ENCODE measurements at regions not wholly inside any gene's neighbourhood (a gene's known extent, or its start where the extent isn't known, plus 50 kb on each side); places are given as distances from the start of the nearest gene placed in this dataset.

GRCh38 chr11:26842478-26843282 is 120.8 kb upstream of the SLC5A12 start:
- Histone ChIP-seq H3K9ac (ENCODE audit: low read depth, low read length) (peak overlapping the region; percentile 72), H3K27me3 (ENCODE audit: control insufficient read depth, insufficient read depth, low read length) (no peaks in the 10 kb centered on the region), H3K4me3 (ENCODE audit: low read length) (peak overlapping the region; percentile 36), H3K4me1 (ENCODE audit: control insufficient read depth, insufficient read depth, low read length) (peaks cover 39% of the 10 kb centered on the region), H3K4me2 (ENCODE audit: low read length) (peak overlapping the region; percentile 56), H3K36me3 (ENCODE audit: insufficient read depth, low read length) (no peaks in the 10 kb centered on the region), H3K9me3 (replicated peaks; ENCODE audit: low read length) (no peaks in the 10 kb centered on the region)

GRCh38 chr11:26843539-26843938 is 121.7 kb upstream of the SLC5A12 start:
- H3K4me1 ChIP-seq (ENCODE audit: control insufficient read depth, insufficient read depth, low read length): peaks cover 48% of the 10 kb centered on the region
- H3K27me3 ChIP-seq (ENCODE audit: control insufficient read depth, insufficient read depth, low read length): no peaks in the 10 kb centered on the region
- no peaks in the 10 kb centered on the region for H3K9me3 ChIP-seq (replicated peaks; ENCODE audit: low read length)
- no peaks in the 10 kb centered on the region for H3K36me3 ChIP-seq (ENCODE audit: insufficient read depth, low read length)
- no peak overlapping the region for H3K9ac ChIP-seq (ENCODE audit: low read depth, low read length)
- no peak overlapping the region for H3K4me2 ChIP-seq (ENCODE audit: low read length)
- no peak overlapping the region for H3K4me3 ChIP-seq (ENCODE audit: low read length)

GRCh38 chr11:26844963-26845362 is 123.1 kb upstream of the SLC5A12 start:
- Histone ChIP-seq H3K4me3 (ENCODE audit: low read length) (no peak overlapping the region), H3K4me1 (ENCODE audit: control insufficient read depth, insufficient read depth, low read length) (peaks cover 55% of the 10 kb centered on the region), H3K9ac (ENCODE audit: low read depth, low read length) (no peak overlapping the region), H3K27me3 (ENCODE audit: control insufficient read depth, insufficient read depth, low read length) (no peaks in the 10 kb centered on the region), H3K9me3 (replicated peaks; ENCODE audit: low read length) (no peaks in the 10 kb centered on the region), H3K4me2 (ENCODE audit: low read length) (no peak overlapping the region), H3K36me3 (ENCODE audit: insufficient read depth, low read length) (no peaks in the 10 kb centered on the region)

- no peaks in the 10 kb centered on the region for H3K9me3 ChIP-seq (replicated peaks; ENCODE audit: low read length)
- H3K9ac ChIP-seq (ENCODE audit: low read depth, low read length): no peak overlapping the region
- H3K4me1 ChIP-seq (ENCODE audit: control insufficient read depth, insufficient read depth, low read length): peaks cover 52% of the 10 kb centered on the region
- H3K4me2 ChIP-seq (ENCODE audit: low read length): no peak overlapping the region
- H3K27me3 ChIP-seq (ENCODE audit: control insufficient read depth, insufficient read depth, low read length): no peaks in the 10 kb centered on the region
- no peak overlapping the region for H3K4me3 ChIP-seq (ENCODE audit: low read length)
- H3K36me3 ChIP-seq (ENCODE audit: insufficient read depth, low read length): no peaks in the 10 kb centered on the region
Observed at GRCh38 chr11:26846227-26846626, 124.4 kb upstream of the SLC5A12 start.

- Histone ChIP-seq H3K36me3 (ENCODE audit: insufficient read depth, low read length) (no peaks in the 10 kb centered on the region), H3K9me3 (replicated peaks; ENCODE audit: low read length) (no peaks in the 10 kb centered on the region), H3K4me1 (ENCODE audit: control insufficient read depth, insufficient read depth, low read length) (peaks cover 39% of the 10 kb centered on the region), H3K27me3 (ENCODE audit: control insufficient read depth, insufficient read depth, low read length) (no peaks in the 10 kb centered on the region), H3K4me2 (ENCODE audit: low read length) (no peak overlapping the region), H3K4me3 (ENCODE audit: low read length) (no peak overlapping the region), H3K9ac (ENCODE audit: low read depth, low read length) (peak overlapping the region; percentile 18)
Observed at GRCh38 chr11:26847459-26847858, 125.6 kb upstream of the SLC5A12 start.

GRCh38 chr11:26847977-26848376 is 126.1 kb upstream of the SLC5A12 start:
- Histone ChIP-seq H3K36me3 (ENCODE audit: insufficient read depth, low read length) (no peaks in the 10 kb centered on the region), H3K27me3 (ENCODE audit: control insufficient read depth, insufficient read depth, low read length) (no peaks in the 10 kb centered on the region), H3K9me3 (replicated peaks; ENCODE audit: low read length) (no peaks in the 10 kb centered on the region), H3K9ac (ENCODE audit: low read depth, low read length) (peak overlapping the region; percentile 9), H3K4me3 (ENCODE audit: low read length) (no peak overlapping the region), H3K4me2 (ENCODE audit: low read length) (no peak overlapping the region), H3K4me1 (ENCODE audit: control insufficient read depth, insufficient read depth, low read length) (peaks cover 34% of the 10 kb centered on the region)

GRCh38 chr11:26849036-26849435 is 127.2 kb upstream of the SLC5A12 start:
- Histone ChIP-seq H3K4me2 (ENCODE audit: low read length) (no peak overlapping the region), H3K27me3 (ENCODE audit: control insufficient read depth, insufficient read depth, low read length) (no peaks in the 10 kb centered on the region), H3K36me3 (ENCODE audit: insufficient read depth, low read length) (no peaks in the 10 kb centered on the region), H3K9me3 (replicated peaks; ENCODE audit: low read length) (no peaks in the 10 kb centered on the region), H3K4me1 (ENCODE audit: control insufficient read depth, insufficient read depth, low read length) (peaks cover 34% of the 10 kb centered on the region), H3K9ac (ENCODE audit: low read depth, low read length) (no peak overlapping the region), H3K4me3 (ENCODE audit: low read length) (no peak overlapping the region)

- Histone ChIP-seq H3K9ac (ENCODE audit: low read depth, low read length) (no peak overlapping the region), H3K4me1 (ENCODE audit: control insufficient read depth, insufficient read depth, low read length) (peaks cover 34% of the 10 kb centered on the region), H3K27me3 (ENCODE audit: control insufficient read depth, insufficient read depth, low read length) (no peaks in the 10 kb centered on the region), H3K9me3 (replicated peaks; ENCODE audit: low read length) (no peaks in the 10 kb centered on the region), H3K4me3 (ENCODE audit: low read length) (no peak overlapping the region), H3K4me2 (ENCODE audit: low read length) (no peak overlapping the region), H3K36me3 (ENCODE audit: insufficient read depth, low read length) (no peaks in the 10 kb centered on the region)
Observed at GRCh38 chr11:26851291-26851690, 129.4 kb upstream of the SLC5A12 start.

- peaks cover 30% of the 10 kb centered on the region for H3K4me1 ChIP-seq (ENCODE audit: control insufficient read depth, insufficient read depth, low read length)
- no peaks in the 10 kb centered on the region for H3K36me3 ChIP-seq (ENCODE audit: insufficient read depth, low read length)
- no peak overlapping the region for H3K4me2 ChIP-seq (ENCODE audit: low read length)
- no peak overlapping the region for H3K9ac ChIP-seq (ENCODE audit: low read depth, low read length)
- no peaks in the 10 kb centered on the region for H3K27me3 ChIP-seq (ENCODE audit: control insufficient read depth, insufficient read depth, low read length)
- H3K9me3 ChIP-seq (replicated peaks; ENCODE audit: low read length): no peaks in the 10 kb centered on the region
- no peak overlapping the region for H3K4me3 ChIP-seq (ENCODE audit: low read length)
Observed at GRCh38 chr11:26851696-26852095, 129.8 kb upstream of the SLC5A12 start.

GRCh38 chr11:26858098-26858497 is 135.8 kb upstream of the FIBIN start:
- Histone ChIP-seq H3K9me3 (replicated peaks; ENCODE audit: low read length) (no peaks in the 10 kb centered on the region), H3K4me3 (ENCODE audit: low read length) (no peak overlapping the region), H3K4me1 (ENCODE audit: control insufficient read depth, insufficient read depth, low read length) (peaks cover 4% of the 10 kb centered on the region), H3K36me3 (ENCODE audit: insufficient read depth, low read length) (no peaks in the 10 kb centered on the region), H3K27me3 (ENCODE audit: control insufficient read depth, insufficient read depth, low read length) (no peaks in the 10 kb centered on the region), H3K9ac (ENCODE audit: low read depth, low read length) (no peak overlapping the region), H3K4me2 (ENCODE audit: low read length) (no peak overlapping the region)

GRCh38 chr11:26859416-26859815 is 134.5 kb upstream of the FIBIN start:
- H3K4me2 ChIP-seq (ENCODE audit: low read length): no peak overlapping the region
- H3K4me3 ChIP-seq (ENCODE audit: low read length): no peak overlapping the region

GRCh38 chr11:26860091-26860780 is 133.7 kb upstream of the FIBIN start:
- no peaks in the 10 kb centered on the region for H3K27me3 ChIP-seq (ENCODE audit: control insufficient read depth, insufficient read depth, low read length)
- H3K4me3 ChIP-seq (ENCODE audit: low read length): no peak overlapping the region
- no peak overlapping the region for H3K9ac ChIP-seq (ENCODE audit: low read depth, low read length)
- no peaks in the 10 kb centered on the region for H3K4me1 ChIP-seq (ENCODE audit: control insufficient read depth, insufficient read depth, low read length)
- H3K36me3 ChIP-seq (ENCODE audit: insufficient read depth, low read length): no peaks in the 10 kb centered on the region
- H3K9me3 ChIP-seq (replicated peaks; ENCODE audit: low read length): no peaks in the 10 kb centered on the region
- no peak overlapping the region for H3K4me2 ChIP-seq (ENCODE audit: low read length)

More at GRCh38 chr11:26859416-26859815, 134.5 kb upstream of the FIBIN start:
- Histone ChIP-seq H3K4me1 (ENCODE audit: control insufficient read depth, insufficient read depth, low read length) (no peaks in the 10 kb centered on the region), H3K9me3 (replicated peaks; ENCODE audit: low read length) (no peaks in the 10 kb centered on the region), H3K9ac (ENCODE audit: low read depth, low read length) (no peak overlapping the region), H3K27me3 (ENCODE audit: control insufficient read depth, insufficient read depth, low read length) (no peaks in the 10 kb centered on the region), H3K36me3 (ENCODE audit: insufficient read depth, low read length) (no peaks in the 10 kb centered on the region)
